Keratinocyte (primary cell): ENCODE measurements at regions not wholly inside any gene's neighbourhood (a gene's known extent, or its start where the extent isn't known, plus 50 kb on each side); places are given as distances from the start of the nearest gene placed in this dataset.

ENCODE experiments used
- DNase-seq: peaks from one replicate; pipeline ENCODE4 v3.0.0-alpha.2; 2011; ENCODE audit warnings: low read depth, missing footprints, low spot score
- FAIRE-seq: peaks from 2 replicates; lab custom pipeline; 2011; peaks lifted over from hg19 to GRCh38; lab: Jason Lieb, UNC
- H2AFZ ChIP-seq: 2 replicates; pipeline ENCODE4 v1.6.0; 2012; ENCODE audit warnings: low read length, control low read depth, inconsistent platforms; ENCODE audit not compliant: control insufficient read depth
- H3K27ac ChIP-seq: 2 replicates; pipeline ENCODE4 v1.5.1; 2011; ENCODE audit warnings: low read length; ENCODE audit not compliant: control insufficient read depth, insufficient read depth
- H3K27me3 ChIP-seq: 3 replicates; pipeline ENCODE4 v1.6.0; 2011; ENCODE audit warnings: low read length; ENCODE audit not compliant: control insufficient read depth, insufficient read depth; ENCODE audit errors: extremely low read depth
- H3K36me3 ChIP-seq, 2 experiments: 2 replicates in 1 of 2; 3 replicates in 1 of 2; pipeline ENCODE4 v1.5.1; 2011; ENCODE audit warnings: low read length in 2 of 2, mild to moderate bottlenecking in 1 of 2; ENCODE audit not compliant: control insufficient read depth in 2 of 2, insufficient read depth in 2 of 2; ENCODE audit errors: extremely low read depth in 1 of 2
- H3K4me1 ChIP-seq: 3 replicates; pipeline ENCODE4 v1.5.1; 2011; ENCODE audit warnings: low read length; ENCODE audit not compliant: control insufficient read depth, insufficient read depth; ENCODE audit errors: extremely low read depth
- H3K4me2 ChIP-seq: 3 replicates; pipeline ENCODE4 v1.6.0; 2011; ENCODE audit warnings: low read depth, low read length; ENCODE audit not compliant: control insufficient read depth, insufficient read depth; ENCODE audit errors: extremely low read depth
- H3K4me3 ChIP-seq, 3 experiments: fragments of 200-600 bp in 1 of 3; sonication (generic) in 1 of 3; 2 replicates in 2 of 3; 3 replicates in 1 of 3; pipeline ENCODE4 v1.5.1; 2011 to 2016; ENCODE audit warnings: low read length in 3 of 3, mild to moderate bottlenecking in 3 of 3, control low read depth in 2 of 3, inconsistent platforms in 1 of 3, low read depth in 1 of 3, mixed read lengths in 1 of 3, mixed run types in 1 of 3, moderate library complexity in 1 of 3; ENCODE audit not compliant: control insufficient read depth in 2 of 3, insufficient read depth in 2 of 3; ENCODE audit errors: extremely low read depth in 1 of 3
- H3K79me2 ChIP-seq: 2 replicates; pipeline ENCODE4 v1.6.0; 2012; ENCODE audit warnings: low read length; ENCODE audit not compliant: control insufficient read depth, insufficient read depth
- H3K9ac ChIP-seq: 3 replicates; pipeline ENCODE4 v1.6.0; 2011; ENCODE audit warnings: low read length; ENCODE audit not compliant: control insufficient read depth, insufficient read depth; ENCODE audit errors: extremely low read depth
- H3K9me1 ChIP-seq: 3 replicates; pipeline ENCODE4 v1.6.0; 2011; ENCODE audit warnings: low read length; ENCODE audit not compliant: control insufficient read depth, insufficient read depth; ENCODE audit errors: extremely low read depth
- H3K9me3 ChIP-seq: 2 replicates; pipeline ENCODE4 v1.5.1; 2012; ENCODE audit warnings: low read depth, low read length; ENCODE audit not compliant: control insufficient read depth
- H4K20me1 ChIP-seq: 3 replicates; pipeline ENCODE4 v1.6.0; 2011; ENCODE audit warnings: low read length; ENCODE audit not compliant: control insufficient read depth, insufficient read depth; ENCODE audit errors: extremely low read depth
- EZH2 ChIP-seq: IDR thresholded peaks from one replicate; pipeline ENCODE4 v1.6.1; 2012; ENCODE audit warnings: inconsistent platforms, mild to moderate bottlenecking, low read length, moderate library complexity
- dilution Hi-C: fragments of 300-500 bp; cut with MboI; formaldehyde crosslinking; loops from one replicate; pipeline ENCODE4 v1.7.0; 2020; ENCODE audit warnings: low sequenced_read_pairs; ENCODE audit not compliant: extremely low pct_ligation_motif_present
- TF ChIP-seq, protein P1 (sequence below), 3 experiments: IDR thresholded peaks in 1 of 3; conservative IDR thresholded peaks in 1 of 3; optimal IDR thresholded peaks in 1 of 3; 2 replicates in 2 of 3; 3 replicates in 1 of 3; pipeline versions ENCODE3 to v1.5.1; 2011; ENCODE audit warnings: low read length in 3 of 3, mild to moderate bottlenecking in 3 of 3, moderate library complexity in 2 of 3, control low read depth in 1 of 3, inconsistent platforms in 1 of 3; ENCODE audit not compliant: insufficient read depth in 2 of 3; ENCODE audit errors: extremely low read depth in 1 of 3

DNA sequence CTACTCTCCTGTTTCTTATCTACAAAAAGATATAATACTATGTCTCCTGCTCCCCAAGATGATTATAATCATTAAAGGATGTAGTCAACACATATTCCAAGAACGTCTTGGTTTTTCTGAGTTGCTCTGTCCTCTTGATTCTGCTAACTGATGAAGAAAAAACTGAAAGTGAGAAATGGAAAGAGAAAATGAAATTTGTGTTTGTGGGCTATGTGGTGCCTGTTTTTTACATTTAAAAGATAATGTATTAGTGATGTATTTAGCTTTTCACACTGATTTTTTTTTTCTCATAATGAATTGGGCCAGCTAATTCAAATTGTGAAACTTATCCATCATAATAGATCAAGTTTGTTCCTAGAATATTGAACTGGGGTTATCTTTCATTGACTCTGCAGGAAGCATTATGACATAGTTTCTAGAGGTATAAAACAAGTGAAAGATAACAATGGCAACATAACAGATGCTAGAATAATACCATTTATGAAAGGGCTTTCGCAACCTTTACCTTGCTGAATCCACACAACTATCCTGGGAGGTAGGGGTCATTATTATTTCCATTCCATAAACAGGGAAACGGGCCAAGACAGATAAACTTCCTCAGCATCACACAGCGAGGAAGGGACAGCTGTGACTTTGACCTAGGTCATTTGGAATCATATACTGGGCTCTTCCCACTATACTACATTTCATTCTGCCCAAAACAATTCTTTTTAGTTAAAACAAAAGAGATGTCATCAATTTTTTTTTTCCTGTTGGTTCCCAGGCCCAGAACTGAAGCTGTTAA lies 336.7 kb downstream of the GJA1 start:
- Histone ChIP-seq H3K4me1 (peaks cover 8% of the 10 kb centered on the region), H4K20me1 (no peaks in the 10 kb centered on the region), H2AFZ (no peak overlapping the region), H3K9ac (no peak overlapping the region), H3K36me3 (no peaks in the 10 kb centered on the region), H3K4me2 (no peak overlapping the region), H3K79me2 (no peaks in the 10 kb centered on the region), H3K4me3 (no peak overlapping the region), H3K27ac (no peak overlapping the region), H3K27me3 (no peaks in the 10 kb centered on the region), H3K9me3 (no peaks in the 10 kb centered on the region), H3K9me1 (no peaks in the 10 kb centered on the region)
- TF ChIP-seq EZH2: no peak
- TF ChIP-seq, protein P1, sequence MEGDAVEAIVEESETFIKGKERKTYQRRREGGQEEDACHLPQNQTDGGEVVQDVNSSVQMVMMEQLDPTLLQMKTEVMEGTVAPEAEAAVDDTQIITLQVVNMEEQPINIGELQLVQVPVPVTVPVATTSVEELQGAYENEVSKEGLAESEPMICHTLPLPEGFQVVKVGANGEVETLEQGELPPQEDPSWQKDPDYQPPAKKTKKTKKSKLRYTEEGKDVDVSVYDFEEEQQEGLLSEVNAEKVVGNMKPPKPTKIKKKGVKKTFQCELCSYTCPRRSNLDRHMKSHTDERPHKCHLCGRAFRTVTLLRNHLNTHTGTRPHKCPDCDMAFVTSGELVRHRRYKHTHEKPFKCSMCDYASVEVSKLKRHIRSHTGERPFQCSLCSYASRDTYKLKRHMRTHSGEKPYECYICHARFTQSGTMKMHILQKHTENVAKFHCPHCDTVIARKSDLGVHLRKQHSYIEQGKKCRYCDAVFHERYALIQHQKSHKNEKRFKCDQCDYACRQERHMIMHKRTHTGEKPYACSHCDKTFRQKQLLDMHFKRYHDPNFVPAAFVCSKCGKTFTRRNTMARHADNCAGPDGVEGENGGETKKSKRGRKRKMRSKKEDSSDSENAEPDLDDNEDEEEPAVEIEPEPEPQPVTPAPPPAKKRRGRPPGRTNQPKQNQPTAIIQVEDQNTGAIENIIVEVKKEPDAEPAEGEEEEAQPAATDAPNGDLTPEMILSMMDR (optimal IDR thresholded peaks at IDR 0.05 in 1 of 3, IDR thresholded peaks at IDR 0.05 in 1 of 3, conservative IDR thresholded peaks at IDR 0.05 in 1 of 3; ENCODE audit: extremely low read depth in 1 of 3, insufficient read depth in 2 of 3, low read length in 3 of 3): no peak
- DNase-seq: no peak
- no peak for FAIRE-seq
- dilution Hi-C loops: no loop called here

- dilution Hi-C loops: no loop called here
- Histone ChIP-seq H3K4me1 (peaks cover 14% of the 10 kb centered on the region), H3K9ac (no peak overlapping the region), H3K79me2 (no peaks in the 10 kb centered on the region), H3K36me3 (no peaks in the 10 kb centered on the region), H3K4me3 (no peak overlapping the region), H2AFZ (no peak overlapping the region), H3K27ac (no peak overlapping the region), H3K27me3 (no peaks in the 10 kb centered on the region), H4K20me1 (no peaks in the 10 kb centered on the region), H3K9me1 (no peaks in the 10 kb centered on the region), H3K4me2 (no peak overlapping the region), H3K9me3 (no peaks in the 10 kb centered on the region)
- no peak for FAIRE-seq
- DNase-seq: no peak
- no peak for TF ChIP-seq EZH2
- TF ChIP-seq, protein P1 (optimal IDR thresholded peaks at IDR 0.05 in 1 of 3, IDR thresholded peaks at IDR 0.05 in 1 of 3, conservative IDR thresholded peaks at IDR 0.05 in 1 of 3; ENCODE audit: extremely low read depth in 1 of 3, insufficient read depth in 2 of 3, low read length in 3 of 3): no peak
These were observed 340.6 kb downstream of the GJA1 start for GRCh38 chr6:121776054-121776453.
